Large intestine (tissue), 3 donors: ENCODE measurements at regions not wholly inside any gene's neighbourhood (a gene's known extent, or its start where the extent isn't known, plus 50 kb on each side); places are given as distances from the start of the nearest gene placed in this dataset.
"Not testable (repeated sequence)": the region's sequence is repeated elsewhere in the genome, so short reads cannot be mapped to it uniquely, and the experiment has no call there.

Source experiments
- DNase-seq, 2 donors: peaks; one replicate each; pipeline versions ENCODE4 v3.0.0 to v3.0.0-alpha.2; 2013
- H3K27ac ChIP-seq: one replicate; pipeline ENCODE4 v1.5.1; 2013; ENCODE audit warnings: low read length
- H3K27me3 ChIP-seq: 2 replicates; pipeline ENCODE4 v1.6.1; 2013; ENCODE audit warnings: low read length; ENCODE audit not compliant: control insufficient read depth, insufficient read depth
- H3K36me3 ChIP-seq: 2 replicates; pipeline ENCODE4 v1.6.1; 2013; ENCODE audit warnings: low read length; ENCODE audit not compliant: control insufficient read depth, insufficient read depth
- H3K4me1 ChIP-seq: one replicate; pipeline ENCODE4 v1.6.1; 2013; ENCODE audit warnings: low read length; ENCODE audit not compliant: control insufficient read depth, insufficient read depth
- H3K4me3 ChIP-seq: one replicate; pipeline ENCODE4 v1.5.1; 2013; ENCODE audit warnings: low read length
- H3K9me3 ChIP-seq: one replicate; pipeline ENCODE4 v1.6.1; 2013; ENCODE audit warnings: mild to moderate bottlenecking, low read depth, low read length, moderate library complexity; ENCODE audit not compliant: control insufficient read depth
- whole genome bisulfite sequencing: methylation state at CpG from one replicate; pipeline ENCODE4 v1.1.5; 2013; ENCODE audit warnings: low lambda C conversion rate; ENCODE audit not compliant: insufficient coverage; 5-methylcytosine and 5-hydroxymethylcytosine counted together

- no peak overlapping the region for H3K27ac ChIP-seq
- no peaks in the 10 kb centered on the region for H3K27me3 ChIP-seq
- no peak overlapping the region for H3K4me3 ChIP-seq
- DNase-seq, result no peak
- H3K4me1 ChIP-seq, result no peaks in the 10 kb centered on the region
- H3K36me3 ChIP-seq, result no peaks in the 10 kb centered on the region
- no CpG with 5 or more reads among the region's 7 CpGs for WGBS
- H3K9me3 ChIP-seq, result no peaks in the 10 kb centered on the region
These were observed 289.4 kb downstream of the DMAC1 start for GRCh38 chr9:7510199-7510598.

- H3K4me3 ChIP-seq, result no peak overlapping the region
- no peaks in the 10 kb centered on the region for H3K4me1 ChIP-seq
- no peak overlapping the region for H3K27ac ChIP-seq
- H3K27me3 ChIP-seq, result no peaks in the 10 kb centered on the region
- DNase-seq, result no peak
- H3K36me3 ChIP-seq, result no peaks in the 10 kb centered on the region
- no peaks in the 10 kb centered on the region for H3K9me3 ChIP-seq
- WGBS, result 100% methylated on average over 1 of the region's 7 CpGs
These were observed 289.9 kb downstream of the DMAC1 start for GRCh38 chr9:7509576-7510145.

- Histone ChIP-seq H3K27ac (no peak overlapping the region), H3K36me3 (no peaks in the 10 kb centered on the region), H3K4me1 (no peaks in the 10 kb centered on the region), H3K9me3 (no peaks in the 10 kb centered on the region), H3K4me3 (no peak overlapping the region), H3K27me3 (no peaks in the 10 kb centered on the region)
- WGBS, result no CpG with 5 or more reads among the region's 1 CpG
- DNase-seq, result no peak
These were observed 291.1 kb downstream of the DMAC1 start for GRCh38 chr9:7508516-7508915.

- DNase-seq, result no peak
- no peaks in the 10 kb centered on the region for H3K4me1 ChIP-seq
These were observed 291.9 kb downstream of the DMAC1 start for GRCh38 chr9:7507566-7508270.

GRCh38 chr9:7507026-7507425, 292.6 kb downstream of the DMAC1 start:
- H3K36me3 ChIP-seq, result no peaks in the 10 kb centered on the region
- no peaks in the 10 kb centered on the region for H3K4me1 ChIP-seq
- WGBS, result no CpG with 5 or more reads among the region's 2 CpGs
- no peak overlapping the region for H3K4me3 ChIP-seq
- DNase-seq, result no peak
- H3K9me3 ChIP-seq, result no peaks in the 10 kb centered on the region
- H3K27me3 ChIP-seq, result no peaks in the 10 kb centered on the region
- no peak overlapping the region for H3K27ac ChIP-seq

More at GRCh38 chr9:7507566-7508270, 291.9 kb downstream of the DMAC1 start:
- no peaks in the 10 kb centered on the region for H3K9me3 ChIP-seq
- no peaks in the 10 kb centered on the region for H3K27me3 ChIP-seq
- no peak overlapping the region for H3K27ac ChIP-seq
- H3K36me3 ChIP-seq, result no peaks in the 10 kb centered on the region
- 100% methylated on average over 4 of the region's 7 CpGs for WGBS
- H3K4me3 ChIP-seq, result no peak overlapping the region

- Histone ChIP-seq H3K27me3 (no peaks in the 10 kb centered on the region), H3K4me3 (no peak overlapping the region), H3K4me1 (no peaks in the 10 kb centered on the region), H3K27ac (no peak overlapping the region), H3K36me3 (no peaks in the 10 kb centered on the region), H3K9me3 (no peaks in the 10 kb centered on the region)
- DNase-seq, result no peak
- WGBS, result no CpG with 5 or more reads among the region's 2 CpGs
These were observed 299.1 kb downstream of the DMAC1 start for GRCh38 chr9:7500521-7500920.

- WGBS, result 100% methylated on average over 1 of the region's 2 CpGs
These were observed 307.9 kb downstream of the DMAC1 start for GRCh38 chr9:7491641-7492040.

GRCh38 chr9:7490317-7491108, 309.1 kb downstream of the DMAC1 start:
- 100% methylated on average over 2 of the region's 4 CpGs for WGBS
- no peaks in the 10 kb centered on the region for H3K4me1 ChIP-seq
- no peak for DNase-seq
- no peak overlapping the region for H3K27ac ChIP-seq
- H3K36me3 ChIP-seq, result no peaks in the 10 kb centered on the region
- no peaks in the 10 kb centered on the region for H3K27me3 ChIP-seq
- H3K9me3 ChIP-seq, result no peaks in the 10 kb centered on the region
- H3K4me3 ChIP-seq, result no peak overlapping the region

More at GRCh38 chr9:7491641-7492040, 307.9 kb downstream of the DMAC1 start:
- Histone ChIP-seq H3K4me3 (no peak overlapping the region), H3K27me3 (no peaks in the 10 kb centered on the region), H3K9me3 (no peaks in the 10 kb centered on the region), H3K36me3 (no peaks in the 10 kb centered on the region), H3K4me1 (no peaks in the 10 kb centered on the region), H3K27ac (no peak overlapping the region)
- no peak for DNase-seq

GRCh38 chr9:7489036-7489435, 310.5 kb downstream of the DMAC1 start:
- Histone ChIP-seq H3K9me3 (no peaks in the 10 kb centered on the region), H3K4me3 (no peak overlapping the region), H3K27ac (no peak overlapping the region), H3K36me3 (no peaks in the 10 kb centered on the region), H3K4me1 (no peaks in the 10 kb centered on the region), H3K27me3 (no peaks in the 10 kb centered on the region)
- peak in 1 of 2 donors; percentile 9 for DNase-seq
- no CpG with 5 or more reads among the region's 2 CpGs for WGBS

- H3K9me3 ChIP-seq, H3K27me3 ChIP-seq, DNase-seq, H3K4me1 ChIP-seq, H3K36me3 ChIP-seq, H3K4me3 ChIP-seq, H3K27ac ChIP-seq: not testable (repeated sequence)
- WGBS, result 75% methylated on average over 1 of the region's 1 CpG
These were observed 315.6 kb downstream of the DMAC1 start for GRCh38 chr9:7484014-7484413.
